HG03354 (cell line): ENCODE measurements at regions not wholly inside any gene's neighbourhood (a gene's known extent, or its start where the extent isn't known, plus 50 kb on each side); places are given as distances from the start of the nearest gene placed in this dataset.

Experiments
- ATAC-seq: cut with Tn5 transposase; IDR thresholded peaks from one replicate; pipeline ENCODE4 v1.9.1; 2021; ENCODE audit warnings: mild to moderate bottlenecking; ENCODE audit not compliant: unreplicated experiment, poor library complexity, severe bottlenecking

GRCh38 chrX:45954026-45954425, 591.2 kb downstream of the ZNF674 start:
- ATAC-seq = no peak

GRCh38 chrX:45952030-45952429, 593.2 kb downstream of the ZNF674 start:
- no peak for ATAC-seq

- no peak for ATAC-seq
Observed at GRCh38 chrX:45935408-45935807, 609.8 kb downstream of the ZNF674 start.

GRCh38 chrX:45912316-45912715, 632.9 kb downstream of the ZNF674 start:
- no peak for ATAC-seq

- ATAC-seq = no peak
Observed at GRCh38 chrX:45907786-45908185, 637.4 kb downstream of the ZNF674 start.

- no peak for ATAC-seq
Observed at GRCh38 chrX:45903781-45904201, 641.4 kb downstream of the ZNF674 start.

GRCh38 chrX:45900766-45901615, 644.2 kb downstream of the ZNF674 start:
- no peak for ATAC-seq

- no peak for ATAC-seq
Observed at GRCh38 chrX:45894864-45895645, 650.2 kb downstream of the ZNF674 start.

- ATAC-seq = no peak
Observed at GRCh38 chrX:45889471-45889870, 655.8 kb downstream of the ZNF674 start.

- no peak for ATAC-seq
Observed at GRCh38 chrX:45888518-45888917, 656.7 kb downstream of the ZNF674 start.

GRCh38 chrX:45885931-45886330, 659.3 kb downstream of the ZNF674 start:
- no peak for ATAC-seq

- ATAC-seq = no peak
Observed at GRCh38 chrX:45879512-45879911, 665.7 kb downstream of the ZNF674 start.

GRCh38 chrX:45876206-45876605, 669.0 kb downstream of the ZNF674 start:
- ATAC-seq = no peak

- ATAC-seq = no peak
Observed at GRCh38 chrX:45873781-45874180, 671.4 kb downstream of the ZNF674 start.

GRCh38 chrX:45872480-45872879, 671.8 kb upstream of the DIPK2B start:
- no peak for ATAC-seq

- ATAC-seq = no peak
Observed at GRCh38 chrX:45868425-45868824, 667.7 kb upstream of the DIPK2B start.

GRCh38 chrX:45862801-45863200, 662.1 kb upstream of the DIPK2B start:
- no peak for ATAC-seq

- ATAC-seq = no peak
Observed at GRCh38 chrX:45860450-45860849, 659.8 kb upstream of the DIPK2B start.

GRCh38 chrX:45859407-45859806, 658.7 kb upstream of the DIPK2B start:
- no peak for ATAC-seq

- ATAC-seq = no peak
Observed at GRCh38 chrX:45852884-45853283, 652.2 kb upstream of the DIPK2B start.

GRCh38 chrX:45851434-45851991, 650.8 kb upstream of the DIPK2B start:
- no peak for ATAC-seq
